ENCODE measurements at regions not wholly inside any gene's neighbourhood (a gene's known extent, or its start where the extent isn't known, plus 50 kb on each side); places are given as distances from the start of the nearest gene placed in this dataset.

DNA sequence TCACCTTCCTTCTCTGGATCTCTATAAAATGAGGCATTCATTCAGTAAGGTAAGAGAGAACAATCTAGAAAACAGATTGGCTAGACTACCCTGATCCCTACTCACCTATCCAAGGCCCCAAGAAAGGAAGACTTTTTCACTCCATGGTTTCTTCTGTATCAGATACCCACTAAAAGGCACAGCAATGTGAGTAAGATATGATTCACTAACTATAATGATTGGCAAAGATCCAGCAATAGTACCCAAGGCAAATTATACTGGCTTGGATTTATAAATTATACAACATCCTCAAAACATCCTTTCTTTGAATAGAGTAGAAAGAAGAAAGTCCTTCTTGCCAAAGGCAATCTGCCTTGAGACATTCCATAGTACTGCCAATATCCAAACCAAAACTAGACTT, 1432.0 kb upstream of the GOT2 start:
- H3K79me2 ChIP-seq (ENCODE audit: low read length), result no peaks in the 10 kb centered on the region
- no peaks in the 10 kb centered on the region for H3K9me2 ChIP-seq (replicated peaks; ENCODE audit: insufficient read depth, low read length)
- H3K36me3 ChIP-seq (replicated peaks; ENCODE audit: insufficient read depth, low read length), result no peaks in the 10 kb centered on the region
- no peak overlapping the region for H3K27ac ChIP-seq (ENCODE audit: low read length)
- H2AFZ ChIP-seq (ENCODE audit: low read length), result no peak overlapping the region
- H3K4me2 ChIP-seq (ENCODE audit: low read depth, low read length), result no peak overlapping the region
- no peak overlapping the region for H3K4me3 ChIP-seq (ENCODE audit: low read length)
- H3K9ac ChIP-seq (ENCODE audit: low read length), result no peak overlapping the region
- H3K27me3 ChIP-seq (replicated peaks; ENCODE audit: insufficient read depth, low read length), result no peaks in the 10 kb centered on the region
- TF ChIP-seq CTCF (IDR thresholded peaks at IDR 0.05; ENCODE audit: low read length) (no peak), EZH2 (optimal IDR thresholded peaks at IDR 0.05; ENCODE audit: low read depth, low read length) (no peak), EZH2phosphoT487 (IDR thresholded peaks at IDR 0.05; ENCODE audit: low read length) (no peak)
- no peaks in the 10 kb centered on the region for H3F3A ChIP-seq (ENCODE audit: insufficient read depth, low read length)
- H3K4me1 ChIP-seq (ENCODE audit: low read length), result no peaks in the 10 kb centered on the region
- H3K9me3 ChIP-seq (replicated peaks; ENCODE audit: insufficient read depth, low read length), result no peaks in the 10 kb centered on the region
- no peaks in the 10 kb centered on the region for H4K20me1 ChIP-seq (ENCODE audit: insufficient read depth, low read length)
- DNase-seq, result no peak

GRCh38 chr16:60151987-60152386, 1417.9 kb upstream of the GOT2 start:
- no peaks in the 10 kb centered on the region for H4K20me1 ChIP-seq (ENCODE audit: insufficient read depth, low read length)
- no peaks in the 10 kb centered on the region for H3F3A ChIP-seq (ENCODE audit: insufficient read depth, low read length)
- no peaks in the 10 kb centered on the region for H3K9me2 ChIP-seq (replicated peaks; ENCODE audit: insufficient read depth, low read length)
- DNase-seq, result no peak
- no peaks in the 10 kb centered on the region for H3K9me3 ChIP-seq (replicated peaks; ENCODE audit: insufficient read depth, low read length)
- no peaks in the 10 kb centered on the region for H3K4me1 ChIP-seq (ENCODE audit: low read length)
- no peaks in the 10 kb centered on the region for H3K27me3 ChIP-seq (replicated peaks; ENCODE audit: insufficient read depth, low read length)
- no peak overlapping the region for H2AFZ ChIP-seq (ENCODE audit: low read length)
- H3K36me3 ChIP-seq (replicated peaks; ENCODE audit: insufficient read depth, low read length), result no peaks in the 10 kb centered on the region
- no peak overlapping the region for H3K9ac ChIP-seq (ENCODE audit: low read length)
- no peaks in the 10 kb centered on the region for H3K79me2 ChIP-seq (ENCODE audit: low read length)
- H3K4me2 ChIP-seq (ENCODE audit: low read depth, low read length), result no peak overlapping the region
- TF ChIP-seq EZH2 (optimal IDR thresholded peaks at IDR 0.05; ENCODE audit: low read depth, low read length), result no peak
- no peak overlapping the region for H3K4me3 ChIP-seq (ENCODE audit: low read length)
- H3K27ac ChIP-seq (ENCODE audit: low read length), result no peak overlapping the region

DNA sequence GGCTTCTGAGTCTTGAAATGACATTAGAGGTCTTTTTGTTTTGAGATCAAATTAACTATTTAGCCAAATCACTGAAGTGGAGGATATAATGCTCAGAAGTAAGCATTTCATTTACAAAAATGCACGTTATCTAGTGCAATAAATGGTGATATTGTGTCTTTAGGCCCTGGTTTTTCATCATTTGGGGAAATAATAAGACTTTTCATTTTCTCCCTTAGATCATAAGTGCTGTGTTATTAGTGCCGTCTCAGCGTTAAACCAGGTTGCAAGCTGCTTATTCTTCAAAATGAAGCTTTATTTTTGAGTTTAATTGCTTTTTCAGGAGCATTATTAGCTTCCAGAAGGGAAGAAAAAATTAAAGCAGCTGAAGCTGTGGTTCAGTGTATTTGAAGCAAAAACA, 1416.8 kb upstream of the GOT2 start:
- H3K4me1 ChIP-seq (ENCODE audit: low read length), result no peaks in the 10 kb centered on the region
- H3K79me2 ChIP-seq (ENCODE audit: low read length), result no peaks in the 10 kb centered on the region
- DNase-seq, result no peak
- H3K9me3 ChIP-seq (replicated peaks; ENCODE audit: insufficient read depth, low read length), result no peaks in the 10 kb centered on the region
- no peaks in the 10 kb centered on the region for H3F3A ChIP-seq (ENCODE audit: insufficient read depth, low read length)
- no peaks in the 10 kb centered on the region for H3K27me3 ChIP-seq (replicated peaks; ENCODE audit: insufficient read depth, low read length)
- no peak overlapping the region for H3K4me2 ChIP-seq (ENCODE audit: low read depth, low read length)
- no peak overlapping the region for H3K27ac ChIP-seq (ENCODE audit: low read length)
- no peak overlapping the region for H2AFZ ChIP-seq (ENCODE audit: low read length)
- TF ChIP-seq CTCF (IDR thresholded peaks at IDR 0.05; ENCODE audit: low read length) (no peak), EZH2 (optimal IDR thresholded peaks at IDR 0.05; ENCODE audit: low read depth, low read length) (no peak), EZH2phosphoT487 (IDR thresholded peaks at IDR 0.05; ENCODE audit: low read length) (no peak)
- H4K20me1 ChIP-seq (ENCODE audit: insufficient read depth, low read length), result no peaks in the 10 kb centered on the region
- no peak overlapping the region for H3K4me3 ChIP-seq (ENCODE audit: low read length)
- no peaks in the 10 kb centered on the region for H3K9me2 ChIP-seq (replicated peaks; ENCODE audit: insufficient read depth, low read length)
- no peak overlapping the region for H3K9ac ChIP-seq (ENCODE audit: low read length)
- no peaks in the 10 kb centered on the region for H3K36me3 ChIP-seq (replicated peaks; ENCODE audit: insufficient read depth, low read length)

- DNase-seq, result no peak
- H4K20me1 ChIP-seq (ENCODE audit: insufficient read depth, low read length), result no peaks in the 10 kb centered on the region
- no peak overlapping the region for H3K4me2 ChIP-seq (ENCODE audit: low read depth, low read length)
- H2AFZ ChIP-seq (ENCODE audit: low read length), result no peak overlapping the region
- no peak overlapping the region for H3K4me3 ChIP-seq (ENCODE audit: low read length)
- TF ChIP-seq EZH2phosphoT487 (IDR thresholded peaks at IDR 0.05; ENCODE audit: low read length) (no peak), EZH2 (optimal IDR thresholded peaks at IDR 0.05; ENCODE audit: low read depth, low read length) (no peak), CTCF (IDR thresholded peaks at IDR 0.05; ENCODE audit: low read length) (no peak)
- no peaks in the 10 kb centered on the region for H3K79me2 ChIP-seq (ENCODE audit: low read length)
- no peak overlapping the region for H3K27ac ChIP-seq (ENCODE audit: low read length)
- no peaks in the 10 kb centered on the region for H3K4me1 ChIP-seq (ENCODE audit: low read length)
- H3K27me3 ChIP-seq (replicated peaks; ENCODE audit: insufficient read depth, low read length), result no peaks in the 10 kb centered on the region
- H3K36me3 ChIP-seq (replicated peaks; ENCODE audit: insufficient read depth, low read length), result no peaks in the 10 kb centered on the region
- no peaks in the 10 kb centered on the region for H3F3A ChIP-seq (ENCODE audit: insufficient read depth, low read length)
- H3K9me3 ChIP-seq (replicated peaks; ENCODE audit: insufficient read depth, low read length), result no peaks in the 10 kb centered on the region
- H3K9me2 ChIP-seq (replicated peaks; ENCODE audit: insufficient read depth, low read length), result no peaks in the 10 kb centered on the region
- H3K9ac ChIP-seq (ENCODE audit: low read length), result no peak overlapping the region
Observed at GRCh38 chr16:60143348-60143705, 1409.2 kb upstream of the GOT2 start.
